ENCODE measurements at regions not wholly inside any gene's neighbourhood (a gene's known extent, or its start where the extent isn't known, plus 50 kb on each side); places are given as distances from the start of the nearest gene placed in this dataset.

- DNase-seq, result no peak
- no peaks in the 10 kb centered on the region for H3K4me1 ChIP-seq (ENCODE audit: control insufficient read depth in 1 of 2, insufficient read depth in 2 of 2, low read length in 2 of 2)
- H3K9me3 ChIP-seq (replicated peaks in 1 of 2; ENCODE audit: control insufficient read depth in 1 of 2, insufficient read depth in 1 of 2, low read length in 2 of 2), result no peaks in the 10 kb centered on the region
- no peak overlapping the region for H3K4me2 ChIP-seq (replicated peaks; ENCODE audit: extremely low read depth, low read length, poor library complexity, severe bottlenecking)
- H3K27me3 Mint-ChIP-seq (ENCODE audit: low read depth in 3 of 3), result peaks cover 0 to 2% (median 0%) of the 10 kb centered on the region in 3 donors
- no peaks in the 10 kb centered on the region for H4K20me1 ChIP-seq (ENCODE audit: insufficient read depth, low read length)
- H3K27ac Mint-ChIP-seq, result no peak overlapping the region
- no peak overlapping the region for H3K27ac ChIP-seq (ENCODE audit: low read depth in 1 of 2, low read length in 2 of 2)
- intact Hi-C loops (cut with micrococcal nuclease), result no loop called here
- no peaks in the 10 kb centered on the region for H3K4me1 Mint-ChIP-seq
- H2AFZ ChIP-seq (ENCODE audit: insufficient read depth, low read depth, low read length, poor library complexity, severe bottlenecking), result no peak overlapping the region
- peaks cover 0 to 13% (median 7%) of the 10 kb centered on the region in 7 donors for H3K9me3 Mint-ChIP-seq
- 89% methylated on average over 3 of the region's 5 CpGs for WGBS (ENCODE audit: insufficient coverage)
- no peak overlapping the region for H3K9ac ChIP-seq (ENCODE audit: insufficient read depth, low read length, poor library complexity, severe bottlenecking)
- H3K36me3 ChIP-seq (replicated peaks in 1 of 2; ENCODE audit: control insufficient read depth in 1 of 2, insufficient read depth in 2 of 2, low read length in 2 of 2), result no peaks in the 10 kb centered on the region
- no peak overlapping the region for H3K4me3 ChIP-seq (replicated peaks in 1 of 3; ENCODE audit: low read depth in 2 of 3, low read length in 3 of 3)
- no peaks in the 10 kb centered on the region for H3K79me2 ChIP-seq (ENCODE audit: insufficient read depth, low read length)
- H3K36me3 Mint-ChIP-seq, result no peaks in the 10 kb centered on the region
- H3K27me3 ChIP-seq (ENCODE audit: control insufficient read depth in 2 of 2, insufficient read depth in 2 of 2, low read length in 2 of 2), result no peaks in the 10 kb centered on the region
- no peak overlapping the region for H3K4me3 Mint-ChIP-seq
- TF ChIP-seq CTCF (IDR thresholded peaks at IDR 0.05), result no peak
Measured at GRCh38 chr2:228312172-228312571, 130.7 kb upstream of the SPHKAP start.

GRCh38 chr2:228303960-228304359, 122.5 kb upstream of the SPHKAP start:
- DNase-seq, result no peak
- no peak for TF ChIP-seq CTCF (IDR thresholded peaks at IDR 0.05)
- Histone ChIP-seq H3K4me1 (ENCODE audit: control insufficient read depth in 1 of 2, insufficient read depth in 2 of 2, low read length in 2 of 2) (no peaks in the 10 kb centered on the region), H3K27ac (ENCODE audit: low read depth in 1 of 2, low read length in 2 of 2) (no peak overlapping the region), H3K4me2 (replicated peaks; ENCODE audit: extremely low read depth, low read length, poor library complexity, severe bottlenecking) (no peak overlapping the region), H3K4me3 (replicated peaks in 1 of 3; ENCODE audit: low read depth in 2 of 3, low read length in 3 of 3) (no peak overlapping the region), H3K79me2 (ENCODE audit: insufficient read depth, low read length) (no peaks in the 10 kb centered on the region), H3K27me3 (ENCODE audit: control insufficient read depth in 2 of 2, insufficient read depth in 2 of 2, low read length in 2 of 2) (no peaks in the 10 kb centered on the region), H3K9me3 (replicated peaks in 1 of 2; ENCODE audit: control insufficient read depth in 1 of 2, insufficient read depth in 1 of 2, low read length in 2 of 2) (peaks cover 7 to 13% of the 10 kb centered on the region in 2 donors), H3K9ac (ENCODE audit: insufficient read depth, low read length, poor library complexity, severe bottlenecking) (no peak overlapping the region), H4K20me1 (ENCODE audit: insufficient read depth, low read length) (no peaks in the 10 kb centered on the region), H3K36me3 (replicated peaks in 1 of 2; ENCODE audit: control insufficient read depth in 1 of 2, insufficient read depth in 2 of 2, low read length in 2 of 2) (no peaks in the 10 kb centered on the region), H2AFZ (ENCODE audit: insufficient read depth, low read depth, low read length, poor library complexity, severe bottlenecking) (no peak overlapping the region)
- intact Hi-C loops (cut with micrococcal nuclease), result no loop called here
- H3K27me3 Mint-ChIP-seq (ENCODE audit: low read depth in 3 of 3), result peaks cover 0 to 2% (median 1%) of the 10 kb centered on the region in 3 donors
- H3K4me3 Mint-ChIP-seq, result no peak overlapping the region
- no peaks in the 10 kb centered on the region for H3K4me1 Mint-ChIP-seq
- H3K9me3 Mint-ChIP-seq, result peaks cover 2 to 20% (median 12%) of the 10 kb centered on the region in 7 donors
- 100% methylated on average over 3 of the region's 3 CpGs for WGBS (ENCODE audit: insufficient coverage)
- H3K27ac Mint-ChIP-seq, result no peak overlapping the region
- no peaks in the 10 kb centered on the region for H3K36me3 Mint-ChIP-seq

All from CD14-positive monocyte (primary cell).